Endothelial cell of umbilical vein (primary cell): ENCODE measurements at regions not wholly inside any gene's neighbourhood (a gene's known extent, or its start where the extent isn't known, plus 50 kb on each side); places are given as distances from the start of the nearest gene placed in this dataset.

Source experiments
- BruUV-seq: library from RNA; stranded (reverse); fragments of 400-500 nt; replicated peaks from 2 replicates; lab custom pipeline; 2021; lab: Mats Ljungman, UMichigan
- CTCF ChIA-PET: fragments of 300-600, 350-600 bp; sonication (Branson Sonifier 250); formaldehyde crosslinking; loops from one replicate; lab custom pipeline; 2021; ENCODE audit warnings: antibody characterized with exemption, inconsistent platforms; lab: Charles Lee
- POLR2A ChIA-PET: fragments of 300-600, 350-600 bp; sonication (Branson Sonifier 250); formaldehyde crosslinking; loops from one replicate; lab custom pipeline; 2021; ENCODE audit warnings: antibody characterized with exemption, inconsistent platforms; lab: Charles Lee
- DNase-seq: peaks from one replicate; pipeline ENCODE4 v3.0.0-alpha.2; 2011; ENCODE audit warnings: low read depth, low spot score
- FAIRE-seq: peaks from 2 replicates; lab custom pipeline; 2011; peaks lifted over from hg19 to GRCh38; lab: Jason Lieb, UNC
- H2AFZ ChIP-seq: 2 replicates; pipeline ENCODE4 v1.6.0; 2012; ENCODE audit warnings: low read depth, low read length, control low read depth, inconsistent platforms
- H3K27ac ChIP-seq: 2 replicates; pipeline ENCODE4 v1.5.1; 2011; ENCODE audit warnings: low read depth, mild to moderate bottlenecking, control low read depth, low read length, moderate library complexity; ENCODE audit not compliant: insufficient read depth
- H3K27me3 ChIP-seq, 2 experiments: 2 replicates each; pipeline versions ENCODE4 v1.6.0 to v1.6.1; 2011; ENCODE audit warnings: low read length in 2 of 2, mixed read lengths in 1 of 2; ENCODE audit not compliant: control insufficient read depth in 2 of 2, insufficient read depth in 2 of 2
- H3K36me3 ChIP-seq, 2 experiments: 2 replicates in 1 of 2; 3 replicates in 1 of 2; pipeline ENCODE4 v1.5.1; 2011; ENCODE audit warnings: low read length in 2 of 2, mild to moderate bottlenecking in 1 of 2, moderate library complexity in 1 of 2; ENCODE audit not compliant: control insufficient read depth in 2 of 2, insufficient read depth in 2 of 2; ENCODE audit errors: extremely low read depth in 1 of 2
- H3K4me1 ChIP-seq: 3 replicates; pipeline ENCODE4 v1.5.1; 2011; ENCODE audit warnings: mild to moderate bottlenecking, low read length; ENCODE audit not compliant: control insufficient read depth, insufficient read depth; ENCODE audit errors: extremely low read depth
- H3K4me2 ChIP-seq: 2 replicates; pipeline ENCODE4 v1.6.1; 2011; ENCODE audit warnings: low read length, control low read depth, mixed read lengths; ENCODE audit not compliant: insufficient read depth
- H3K4me3 ChIP-seq, 3 experiments: fragments of 200-600 bp in 1 of 3; sonication (generic), shearing (Covaris generic) in 1 of 3; replicated peaks in 1 of 3; 2 replicates each; pipeline ENCODE4 v1.5.1; 2011 to 2016; ENCODE audit warnings: control low read depth in 3 of 3, low read length in 3 of 3, mild to moderate bottlenecking in 2 of 3, inconsistent platforms in 1 of 3, low read depth in 1 of 3, moderate library complexity in 1 of 3; ENCODE audit not compliant: insufficient read depth in 1 of 3
- H3K79me2 ChIP-seq: 2 replicates; pipeline ENCODE4 v1.6.0; 2012; ENCODE audit warnings: low read length, inconsistent platforms; ENCODE audit not compliant: control insufficient read depth, insufficient read depth
- H3K9ac ChIP-seq: replicated peaks from 2 replicates; pipeline ENCODE3; 2011; ENCODE audit warnings: low read length, control low read depth; ENCODE audit not compliant: insufficient read depth; ENCODE audit errors: extremely low read depth
- H3K9me1 ChIP-seq: replicated peaks from 3 replicates; pipeline ENCODE4 v1.6.0; 2011; ENCODE audit warnings: mild to moderate bottlenecking, low read length; ENCODE audit not compliant: control insufficient read depth, insufficient read depth; ENCODE audit errors: extremely low read depth
- H3K9me3 ChIP-seq: replicated peaks from 2 replicates; pipeline ENCODE4 v1.5.1; 2012; ENCODE audit warnings: low read length, inconsistent platforms; ENCODE audit not compliant: control insufficient read depth, insufficient read depth
- H4K20me1 ChIP-seq: replicated peaks from 2 replicates; pipeline ENCODE3; 2011; ENCODE audit warnings: mild to moderate bottlenecking, low read length; ENCODE audit not compliant: control insufficient read depth, insufficient read depth; ENCODE audit errors: extremely low read depth
- CTCF ChIP-seq, 2 donors: IDR thresholded peaks; 1 replicate in 1 of 2; 2 replicates in 1 of 2; pipeline ENCODE4 v1.5.1; 2011; ENCODE audit warnings: low read length in 2 of 2, mild to moderate bottlenecking in 2 of 2, moderate library complexity in 2 of 2, control low read depth in 1 of 2, inconsistent platforms in 1 of 2, low read depth in 1 of 2; ENCODE audit not compliant: insufficient read depth in 1 of 2; ENCODE audit errors: extremely low read depth in 1 of 2
- EZH2 ChIP-seq: IDR thresholded peaks from 2 replicates; pipeline ENCODE4 v1.6.1; 2012; ENCODE audit warnings: borderline replicate concordance, low read depth, mild to moderate bottlenecking, moderate library complexity, low read length, inconsistent platforms; ENCODE audit not compliant: severe bottlenecking
- FOS ChIP-seq: IDR thresholded peaks from 2 replicates; pipeline ENCODE4 v1.6.1; 2011; ENCODE audit warnings: mild to moderate bottlenecking, low read length, moderate library complexity, borderline replicate concordance; ENCODE audit not compliant: insufficient read depth
- GATA2 ChIP-seq: IDR thresholded peaks from 2 replicates; pipeline ENCODE4 v1.7.0; 2011; ENCODE audit warnings: low read depth, mild to moderate bottlenecking, moderate library complexity, mixed read lengths, low read length; ENCODE audit not compliant: insufficient read length, insufficient read depth
- JUN ChIP-seq: IDR thresholded peaks from 2 replicates; pipeline ENCODE4 v1.6.1; 2011; ENCODE audit warnings: borderline replicate concordance, low read depth; ENCODE audit not compliant: insufficient read length, insufficient read depth
- MAX ChIP-seq: IDR thresholded peaks from 2 replicates; pipeline ENCODE4 v1.6.1; 2011; ENCODE audit not compliant: insufficient read depth, insufficient read length
- MYC ChIP-seq: IDR thresholded peaks from one replicate; pipeline ENCODE4 v1.6.1; 2011; ENCODE audit warnings: mild to moderate bottlenecking, low read depth, low read length
- POLR2A ChIP-seq: IDR thresholded peaks from 2 replicates; pipeline ENCODE4 v1.6.1; 2012; ENCODE audit warnings: low read depth, mild to moderate bottlenecking, control low read depth, low read length
- POLR2AphosphoS5 ChIP-seq: IDR thresholded peaks from 2 replicates; pipeline ENCODE4 v1.6.1; 2012; ENCODE audit warnings: low read depth, mild to moderate bottlenecking, control low read depth, low read length, moderate library complexity; ENCODE audit not compliant: insufficient read depth
- dilution Hi-C: fragments of 300-500 bp; cut with MboI; formaldehyde crosslinking; loops from one replicate; pipeline ENCODE4 v1.15.0; 2019; ENCODE audit warnings: low sequenced_read_pairs; ENCODE audit not compliant: extremely low pct_ligation_motif_present
- intact Hi-C: fragments of 100-400 bp; cut with micrococcal nuclease; formaldehyde crosslinking; loops from one replicate; pipeline ENCODE4 v1.10.0; 2022

- Histone ChIP-seq H3K27ac (no peak overlapping the region), H3K79me2 (no peaks in the 10 kb centered on the region), H3K36me3 (no peaks in the 10 kb centered on the region), H3K9me3 (no peaks in the 10 kb centered on the region), H3K4me2 (no peak overlapping the region), H3K9me1 (no peaks in the 10 kb centered on the region), H4K20me1 (no peaks in the 10 kb centered on the region), H3K4me3 (no peak overlapping the region), H2AFZ (no peak overlapping the region), H3K4me1 (no peaks in the 10 kb centered on the region), H3K27me3 (peaks cover 0 to 2% of the 10 kb centered on the region in 2 experiments), H3K9ac (no peak overlapping the region)
- dilution Hi-C loops (no loop called here), intact Hi-C loops (no loop called here)
- DNase-seq (no peak), FAIRE-seq (no peak)
- no TSS peak for BruUV-seq
- ChIA-PET POLR2A (no interaction called here), CTCF (no interaction called here)
- TF ChIP-seq GATA2 (no peak), MYC (no peak), MAX (no peak), CTCF (IDR thresholded peaks at IDR 0.05; ENCODE audit: extremely low read depth in 1 of 2, insufficient read depth in 1 of 2, low read depth in 1 of 2, low read length in 2 of 2) (no peak), POLR2A (no peak), FOS (no peak), POLR2AphosphoS5 (no peak), EZH2 (no peak), JUN (no peak)
These were observed 367.7 kb upstream of the SLC30A5 start for GRCh38 chr5:68725905-68726683.
